ENCODE measurements at regions not wholly inside any gene's neighbourhood (a gene's known extent, or its start where the extent isn't known, plus 50 kb on each side); places are given as distances from the start of the nearest gene placed in this dataset.

DNA sequence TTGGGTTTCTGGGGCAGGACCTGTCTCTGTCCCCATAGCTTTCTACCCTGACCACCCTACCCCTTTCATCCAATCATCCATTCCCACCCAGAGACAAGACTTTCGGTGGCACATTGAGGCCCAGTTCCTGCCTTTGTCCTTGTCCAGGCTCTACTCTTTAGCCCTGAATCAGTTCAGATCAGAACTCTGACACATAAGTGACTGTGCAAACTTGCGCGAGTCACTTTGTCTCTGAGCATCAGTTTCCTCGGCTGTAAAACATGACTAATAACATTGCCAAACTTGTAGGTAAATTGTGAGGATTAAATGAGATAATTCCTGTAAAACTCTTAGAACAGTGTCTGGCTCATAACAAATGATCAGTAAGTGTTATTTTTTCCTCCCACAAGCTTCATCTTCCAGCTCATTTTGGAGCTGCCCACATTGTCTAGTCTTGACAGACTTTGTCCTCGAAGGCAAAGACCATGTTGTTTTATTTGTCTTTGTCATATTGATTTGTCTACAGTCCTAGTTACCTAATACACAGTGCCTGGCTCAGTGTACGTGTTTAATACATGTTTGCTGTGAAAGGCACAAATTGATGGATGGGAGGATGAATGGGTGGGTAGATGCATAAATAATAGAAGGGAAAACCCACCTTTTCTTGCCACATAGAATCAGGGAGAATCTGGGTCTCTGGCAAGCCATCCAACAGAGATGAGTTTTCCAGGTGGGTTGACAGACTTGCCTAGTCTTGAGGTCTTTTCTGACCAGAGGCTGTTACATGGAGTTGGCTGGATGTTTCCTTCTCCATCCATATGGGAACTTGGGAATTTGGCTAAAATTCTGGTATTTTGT, 262.9 kb downstream of the OMA1 start:
- 74% methylated on average over 6 of the region's 6 CpGs for WGBS (ENCODE audit: low lambda C conversion rate, missing lambda C conversion rate)
- H3K4me2 ChIP-seq = no peak overlapping the region
- DNase-seq (ENCODE audit: low spot score) = no peak
- no peaks in the 10 kb centered on the region for H3K9me3 ChIP-seq (ENCODE audit: low read depth)
- TF ChIP-seq EZH2phosphoT487 (IDR thresholded peaks at IDR 0.05; ENCODE audit: low read depth, severe bottlenecking, unreplicated experiment) = no peak
- TF ChIP-seq, protein P1, sequence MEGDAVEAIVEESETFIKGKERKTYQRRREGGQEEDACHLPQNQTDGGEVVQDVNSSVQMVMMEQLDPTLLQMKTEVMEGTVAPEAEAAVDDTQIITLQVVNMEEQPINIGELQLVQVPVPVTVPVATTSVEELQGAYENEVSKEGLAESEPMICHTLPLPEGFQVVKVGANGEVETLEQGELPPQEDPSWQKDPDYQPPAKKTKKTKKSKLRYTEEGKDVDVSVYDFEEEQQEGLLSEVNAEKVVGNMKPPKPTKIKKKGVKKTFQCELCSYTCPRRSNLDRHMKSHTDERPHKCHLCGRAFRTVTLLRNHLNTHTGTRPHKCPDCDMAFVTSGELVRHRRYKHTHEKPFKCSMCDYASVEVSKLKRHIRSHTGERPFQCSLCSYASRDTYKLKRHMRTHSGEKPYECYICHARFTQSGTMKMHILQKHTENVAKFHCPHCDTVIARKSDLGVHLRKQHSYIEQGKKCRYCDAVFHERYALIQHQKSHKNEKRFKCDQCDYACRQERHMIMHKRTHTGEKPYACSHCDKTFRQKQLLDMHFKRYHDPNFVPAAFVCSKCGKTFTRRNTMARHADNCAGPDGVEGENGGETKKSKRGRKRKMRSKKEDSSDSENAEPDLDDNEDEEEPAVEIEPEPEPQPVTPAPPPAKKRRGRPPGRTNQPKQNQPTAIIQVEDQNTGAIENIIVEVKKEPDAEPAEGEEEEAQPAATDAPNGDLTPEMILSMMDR (IDR thresholded peaks at IDR 0.05; ENCODE audit: poor library complexity) = no peak
- no peak for TF ChIP-seq EZH2 (IDR thresholded peaks at IDR 0.05; ENCODE audit: borderline replicate concordance)
- no peak overlapping the region for H2AFZ ChIP-seq
- H3K27ac ChIP-seq = no peak overlapping the region
- H3K36me3 ChIP-seq (replicated peaks; ENCODE audit: insufficient read depth, low read depth) = no peaks in the 10 kb centered on the region
- H4K20me1 ChIP-seq (ENCODE audit: insufficient read depth, poor library complexity, severe bottlenecking) = no peaks in the 10 kb centered on the region
- H3K27me3 ChIP-seq = no peaks in the 10 kb centered on the region
- no peaks in the 10 kb centered on the region for H3K79me2 ChIP-seq
- no peaks in the 10 kb centered on the region for H3K4me1 ChIP-seq (ENCODE audit: insufficient read depth)
- H3K9me2 ChIP-seq (replicated peaks; ENCODE audit: insufficient read depth) = no peaks in the 10 kb centered on the region
- H3K4me3 ChIP-seq = no peak overlapping the region

DNA sequence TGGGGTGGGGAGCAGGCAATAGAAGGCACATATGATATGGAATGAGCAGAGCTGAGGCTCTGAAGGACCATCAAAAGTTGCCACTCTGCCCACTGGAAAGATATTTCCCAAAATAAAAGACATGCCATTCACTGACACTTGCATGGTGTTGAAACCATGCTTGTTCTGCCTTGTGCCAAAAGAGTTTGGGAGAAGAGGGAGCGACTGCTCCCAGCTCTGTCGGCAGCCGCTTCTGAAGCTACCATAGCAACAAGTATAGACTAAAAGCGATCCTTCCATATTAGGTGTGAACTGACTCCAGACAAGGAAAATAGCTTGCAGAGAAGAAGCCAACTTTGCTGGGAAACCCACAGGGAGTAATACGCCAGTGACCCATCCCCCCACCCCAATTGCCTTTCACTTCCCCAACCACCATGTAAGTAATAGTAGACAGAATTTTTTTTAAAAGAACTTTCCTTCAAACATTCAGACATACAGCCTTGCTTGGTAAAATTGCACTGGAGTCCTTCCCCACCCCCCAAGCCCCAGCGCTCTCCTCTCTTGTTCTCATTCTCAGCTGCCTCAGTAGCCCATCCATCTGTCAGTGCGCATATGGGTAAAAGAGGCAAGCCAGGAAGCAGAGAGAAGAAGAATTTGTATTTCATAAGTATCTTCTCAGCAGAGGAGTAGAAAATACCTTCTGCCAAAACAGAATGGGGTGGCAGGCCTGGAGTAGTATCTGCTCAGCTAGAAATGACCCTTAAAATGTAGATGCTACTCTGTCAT, 263.7 kb downstream of the OMA1 start:
- Histone ChIP-seq H3K9me3 (ENCODE audit: low read depth) (no peaks in the 10 kb centered on the region), H3K4me2 (no peak overlapping the region), H3K9me2 (replicated peaks; ENCODE audit: insufficient read depth) (no peaks in the 10 kb centered on the region), H4K20me1 (ENCODE audit: insufficient read depth, poor library complexity, severe bottlenecking) (no peaks in the 10 kb centered on the region), H3K4me1 (ENCODE audit: insufficient read depth) (no peaks in the 10 kb centered on the region), H3K79me2 (no peaks in the 10 kb centered on the region), H3K4me3 (no peak overlapping the region), H3K27me3 (no peaks in the 10 kb centered on the region), H3K27ac (no peak overlapping the region), H2AFZ (no peak overlapping the region), H3K36me3 (replicated peaks; ENCODE audit: insufficient read depth, low read depth) (no peaks in the 10 kb centered on the region)
- DNase-seq (ENCODE audit: low spot score) = no peak
- TF ChIP-seq EZH2phosphoT487 (IDR thresholded peaks at IDR 0.05; ENCODE audit: low read depth, severe bottlenecking, unreplicated experiment) (no peak), EZH2 (IDR thresholded peaks at IDR 0.05; ENCODE audit: borderline replicate concordance) (no peak)
- TF ChIP-seq, protein P1 (IDR thresholded peaks at IDR 0.05; ENCODE audit: poor library complexity) = no peak
- WGBS (ENCODE audit: low lambda C conversion rate, missing lambda C conversion rate) = 73% methylated on average over 7 of the region's 7 CpGs

DNA sequence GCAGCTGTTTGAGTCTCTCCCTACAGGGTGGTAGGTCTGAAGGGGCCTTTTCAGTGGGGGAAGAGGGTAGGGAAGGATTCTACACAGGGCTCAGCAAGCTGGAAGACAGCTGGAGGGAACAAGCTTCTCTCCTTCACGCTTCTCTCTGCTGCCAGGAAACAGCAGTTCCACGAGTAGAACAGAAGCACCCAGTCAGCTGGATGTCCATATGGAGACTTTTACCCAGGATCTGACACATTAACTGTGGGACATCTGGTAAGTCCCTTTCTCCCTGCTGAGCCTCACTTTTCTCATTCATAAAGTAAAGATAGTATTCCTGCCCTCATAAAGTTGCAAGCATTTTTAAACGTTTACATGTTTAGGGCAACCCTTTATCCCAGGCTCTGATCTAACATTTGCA, 280.3 kb downstream of the OMA1 start:
- Histone ChIP-seq H4K20me1 (ENCODE audit: insufficient read depth, poor library complexity, severe bottlenecking) (no peaks in the 10 kb centered on the region), H3K4me1 (ENCODE audit: insufficient read depth) (no peaks in the 10 kb centered on the region), H3K4me2 (no peak overlapping the region), H3K9me3 (ENCODE audit: low read depth) (no peaks in the 10 kb centered on the region), H3K4me3 (no peak overlapping the region), H3K9me2 (replicated peaks; ENCODE audit: insufficient read depth) (no peaks in the 10 kb centered on the region), H3K27me3 (no peaks in the 10 kb centered on the region), H3K36me3 (replicated peaks; ENCODE audit: insufficient read depth, low read depth) (no peaks in the 10 kb centered on the region), H2AFZ (no peak overlapping the region), H3K27ac (no peak overlapping the region), H3K79me2 (no peaks in the 10 kb centered on the region)
- WGBS (ENCODE audit: low lambda C conversion rate, missing lambda C conversion rate) = 59% methylated on average over 3 of the region's 3 CpGs
- TF ChIP-seq, protein P1 (IDR thresholded peaks at IDR 0.05; ENCODE audit: poor library complexity) = no peak
- no peak for TF ChIP-seq EZH2 (IDR thresholded peaks at IDR 0.05; ENCODE audit: borderline replicate concordance)
- no peak for TF ChIP-seq EZH2phosphoT487 (IDR thresholded peaks at IDR 0.05; ENCODE audit: low read depth, severe bottlenecking, unreplicated experiment)
- DNase-seq (ENCODE audit: low spot score) = no peak
